ENCODE measurements at regions not wholly inside any gene's neighbourhood (a gene's known extent, or its start where the extent isn't known, plus 50 kb on each side); places are given as distances from the start of the nearest gene placed in this dataset.
"Not testable (repeated sequence)": the region's sequence is repeated elsewhere in the genome, so short reads cannot be mapped to it uniquely, and the experiment has no call there.

- H3K9me3 ChIP-seq (replicated peaks; ENCODE audit: control insufficient read depth, low read depth, low read length); H3K27me3 ChIP-seq (ENCODE audit: control insufficient read depth, insufficient read depth, low read length); H3K4me1 ChIP-seq (ENCODE audit: control insufficient read depth, insufficient read depth, low read length); H3K27ac ChIP-seq (ENCODE audit: low read length); DNase-seq; H3K4me3 ChIP-seq (ENCODE audit: low read length): not testable (repeated sequence)
- 94% methylated on average over 24 of the region's 26 CpGs for WGBS (ENCODE audit: insufficient coverage)
- H3K36me3 ChIP-seq (ENCODE audit: control insufficient read depth, insufficient read depth, low read length) = peaks cover 25% of the 10 kb centered on the region
Observed at GRCh38 chr3:195960971-195961775, 52.8 kb upstream of the TNK2 start.

- not testable (repeated sequence) for H3K27ac ChIP-seq (ENCODE audit: low read length); H3K27me3 ChIP-seq (ENCODE audit: control insufficient read depth, insufficient read depth, low read length); DNase-seq; H3K4me3 ChIP-seq (ENCODE audit: low read length); H3K4me1 ChIP-seq (ENCODE audit: control insufficient read depth, insufficient read depth, low read length); H3K9me3 ChIP-seq (replicated peaks; ENCODE audit: control insufficient read depth, low read depth, low read length)
- H3K36me3 ChIP-seq (ENCODE audit: control insufficient read depth, insufficient read depth, low read length) = peaks cover 20% of the 10 kb centered on the region
- 80% methylated on average over 1 of the region's 2 CpGs for WGBS (ENCODE audit: insufficient coverage)
Observed at GRCh38 chr3:195960164-195960563, 51.8 kb upstream of the TNK2 start.

GRCh38 chr3:195959367-195960157, 51.2 kb upstream of the TNK2 start:
- peaks cover 15% of the 10 kb centered on the region for H3K36me3 ChIP-seq (ENCODE audit: control insufficient read depth, insufficient read depth, low read length)
- not testable (repeated sequence) for DNase-seq; H3K4me3 ChIP-seq (ENCODE audit: low read length); H3K27ac ChIP-seq (ENCODE audit: low read length); H3K4me1 ChIP-seq (ENCODE audit: control insufficient read depth, insufficient read depth, low read length); H3K27me3 ChIP-seq (ENCODE audit: control insufficient read depth, insufficient read depth, low read length); H3K9me3 ChIP-seq (replicated peaks; ENCODE audit: control insufficient read depth, low read depth, low read length)
- WGBS (ENCODE audit: insufficient coverage) = no CpG with 5 or more reads among the region's 15 CpGs

GRCh38 chr3:195958736-195959135, 50.4 kb upstream of the TNK2 start:
- not testable (repeated sequence) for DNase-seq; H3K9me3 ChIP-seq (replicated peaks; ENCODE audit: control insufficient read depth, low read depth, low read length); H3K27ac ChIP-seq (ENCODE audit: low read length); H3K27me3 ChIP-seq (ENCODE audit: control insufficient read depth, insufficient read depth, low read length); H3K4me1 ChIP-seq (ENCODE audit: control insufficient read depth, insufficient read depth, low read length); H3K4me3 ChIP-seq (ENCODE audit: low read length)
- WGBS (ENCODE audit: insufficient coverage) = 77% methylated on average over 9 of the region's 11 CpGs
- H3K36me3 ChIP-seq (ENCODE audit: control insufficient read depth, insufficient read depth, low read length) = peaks cover 15% of the 10 kb centered on the region

Measured in muscle of leg (tissue), 3 donors.